ENCODE measurements at regions not wholly inside any gene's neighbourhood (a gene's known extent, or its start where the extent isn't known, plus 50 kb on each side); places are given as distances from the start of the nearest gene placed in this dataset.

- H3K4me1 ChIP-seq (ENCODE audit: control insufficient read depth, insufficient read depth, low read length), result peaks cover 25% of the 10 kb centered on the region
- H3K27me3 ChIP-seq (ENCODE audit: control insufficient read depth, insufficient read depth, low read length), result peaks cover 79% of the 10 kb centered on the region
- H3K9me3 ChIP-seq (ENCODE audit: control insufficient read depth, insufficient read depth, low read length), result no peaks in the 10 kb centered on the region
- no peak overlapping the region for H3K9ac ChIP-seq (ENCODE audit: low read depth, low read length)
- no peaks in the 10 kb centered on the region for H3K36me3 ChIP-seq (ENCODE audit: control insufficient read depth, insufficient read depth, low read length)
- peak overlapping the region; percentile 44; the same call in 1 of the 2 replicates for H3K4me3 ChIP-seq (ENCODE audit: low read depth, low read length)
- H3K27ac ChIP-seq (ENCODE audit: low read depth, low read length), result no peak overlapping the region
Measured at GRCh38 chr6:41428996-41429421, 93.6 kb downstream of the NCR2 start.

DNA sequence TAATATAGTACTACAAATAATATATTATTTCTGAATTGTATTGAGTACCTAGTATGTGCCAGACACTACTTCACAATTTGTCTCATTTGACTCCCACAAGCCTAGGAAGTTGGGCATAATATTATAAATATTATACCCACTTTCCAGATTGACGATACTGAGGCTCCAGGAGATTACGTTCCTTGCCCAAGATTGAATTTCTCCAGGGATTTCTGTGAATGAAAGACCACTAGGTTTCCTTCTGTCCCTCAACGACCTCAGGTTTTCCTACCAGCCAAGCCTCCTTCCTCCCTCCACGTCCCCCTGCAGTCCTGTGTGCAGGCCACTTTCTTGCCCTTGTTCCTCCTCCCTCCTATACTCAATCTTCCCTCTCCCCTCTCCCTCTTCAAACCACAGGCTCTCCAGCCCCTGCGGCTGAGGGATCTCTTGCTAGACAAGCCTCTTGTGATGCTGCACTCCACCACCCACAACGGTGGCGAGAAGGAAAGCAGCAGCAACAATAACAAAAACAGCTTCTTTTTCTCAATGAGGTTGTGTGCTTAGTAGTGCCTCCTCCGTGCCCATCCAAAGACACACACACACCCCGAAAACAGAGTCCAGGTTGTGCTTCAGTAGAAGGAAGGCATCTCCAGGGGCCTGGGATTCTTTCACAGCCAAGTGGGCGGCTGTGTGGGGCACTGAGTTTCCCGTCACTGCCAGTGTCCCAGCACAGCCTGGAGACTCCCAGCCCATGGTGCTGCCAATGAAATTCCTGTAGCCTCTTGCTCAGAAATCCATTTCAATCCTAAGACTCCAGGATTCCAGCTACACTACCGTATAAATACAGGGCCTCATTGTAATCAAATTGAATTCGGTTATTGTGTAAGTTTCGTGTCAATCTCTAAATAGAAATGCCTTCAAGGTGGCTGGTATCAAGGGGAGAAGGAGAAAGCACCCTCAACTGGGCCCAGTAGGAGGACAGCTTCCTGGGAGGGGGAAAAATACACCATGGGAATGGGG lies 94.4 kb downstream of the NCR2 start:
- no peak overlapping the region for H3K4me3 ChIP-seq (ENCODE audit: low read depth, low read length)

DNA sequence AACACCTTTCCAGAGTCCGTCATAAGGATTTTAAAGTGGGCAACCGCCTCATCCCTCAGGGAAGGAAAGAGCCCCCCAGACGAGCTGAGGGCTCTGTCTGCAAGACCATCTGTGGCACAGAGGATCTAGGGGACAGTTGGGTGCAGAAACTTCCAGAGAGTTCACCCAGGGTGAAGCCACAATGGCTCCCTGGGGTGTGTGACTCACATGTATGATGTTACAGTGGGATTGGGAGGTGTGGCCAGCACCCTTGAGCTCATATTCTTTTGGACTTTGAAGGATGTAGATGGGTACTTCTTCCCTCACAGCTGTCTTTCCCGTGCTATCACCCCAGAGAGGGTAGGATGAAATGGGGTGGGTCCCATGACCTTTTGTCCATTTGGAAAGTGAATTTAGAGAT lies 95.5 kb downstream of the NCR2 start:
- peaks cover 62% of the 10 kb centered on the region for H3K27me3 ChIP-seq (ENCODE audit: control insufficient read depth, insufficient read depth, low read length)
- peaks cover 21% of the 10 kb centered on the region for H3K4me1 ChIP-seq (ENCODE audit: control insufficient read depth, insufficient read depth, low read length)
- no peaks in the 10 kb centered on the region for H3K36me3 ChIP-seq (ENCODE audit: control insufficient read depth, insufficient read depth, low read length)
- H3K4me3 ChIP-seq (ENCODE audit: low read depth, low read length), result no peak overlapping the region
- H3K27ac ChIP-seq (ENCODE audit: low read depth, low read length), result no peak overlapping the region
- H3K9ac ChIP-seq (ENCODE audit: low read depth, low read length), result no peak overlapping the region
- H3K9me3 ChIP-seq (ENCODE audit: control insufficient read depth, insufficient read depth, low read length), result no peaks in the 10 kb centered on the region

More for the DNA sequence above, 94.4 kb downstream of the NCR2 start:
- no peaks in the 10 kb centered on the region for H3K9me3 ChIP-seq (ENCODE audit: control insufficient read depth, insufficient read depth, low read length)
- no peak overlapping the region for H3K27ac ChIP-seq (ENCODE audit: low read depth, low read length)
- H3K9ac ChIP-seq (ENCODE audit: low read depth, low read length), result no peak overlapping the region
- H3K36me3 ChIP-seq (ENCODE audit: control insufficient read depth, insufficient read depth, low read length), result no peaks in the 10 kb centered on the region
- peaks cover 72% of the 10 kb centered on the region for H3K27me3 ChIP-seq (ENCODE audit: control insufficient read depth, insufficient read depth, low read length)
- H3K4me1 ChIP-seq (ENCODE audit: control insufficient read depth, insufficient read depth, low read length), result peaks cover 21% of the 10 kb centered on the region

DNA sequence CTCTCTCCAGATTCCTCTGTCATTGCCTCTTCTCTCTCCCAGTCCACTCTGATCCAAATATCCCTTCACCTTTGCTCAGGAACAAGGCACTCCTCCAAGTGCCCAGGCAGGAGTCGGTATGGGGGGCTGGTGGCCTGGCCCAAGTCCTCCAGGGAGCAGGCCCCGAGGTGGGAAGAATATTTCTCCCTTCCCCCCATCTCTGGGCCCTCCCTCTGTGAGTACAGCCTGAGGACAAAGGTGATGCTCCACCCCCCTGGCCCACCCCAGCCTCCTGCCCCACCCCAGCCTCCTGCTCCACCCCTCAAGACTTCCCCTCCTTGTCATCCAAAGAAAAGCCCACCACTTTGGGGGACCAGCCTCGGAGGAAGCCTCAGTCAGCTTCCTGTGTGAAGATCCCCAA lies 96.9 kb downstream of the NCR2 start:
- Histone ChIP-seq H3K4me1 (ENCODE audit: control insufficient read depth, insufficient read depth, low read length) (peaks cover 17% of the 10 kb centered on the region), H3K36me3 (ENCODE audit: control insufficient read depth, insufficient read depth, low read length) (no peaks in the 10 kb centered on the region), H3K9me3 (ENCODE audit: control insufficient read depth, insufficient read depth, low read length) (no peaks in the 10 kb centered on the region), H3K4me3 (ENCODE audit: low read depth, low read length) (no peak overlapping the region), H3K9ac (ENCODE audit: low read depth, low read length) (no peak overlapping the region), H3K27ac (ENCODE audit: low read depth, low read length) (no peak overlapping the region), H3K27me3 (ENCODE audit: control insufficient read depth, insufficient read depth, low read length) (peaks cover 48% of the 10 kb centered on the region)

GRCh38 chr6:41434803-41435481 lies 99.5 kb downstream of the NCR2 start:
- H3K4me3 ChIP-seq (ENCODE audit: low read depth, low read length), result no peak overlapping the region
- H3K4me1 ChIP-seq (ENCODE audit: control insufficient read depth, insufficient read depth, low read length), result peaks cover 4% of the 10 kb centered on the region; the same call in 1 of the 2 replicates
- H3K36me3 ChIP-seq (ENCODE audit: control insufficient read depth, insufficient read depth, low read length), result no peaks in the 10 kb centered on the region
- peaks cover 37% of the 10 kb centered on the region for H3K27me3 ChIP-seq (ENCODE audit: control insufficient read depth, insufficient read depth, low read length)
- no peak overlapping the region for H3K27ac ChIP-seq (ENCODE audit: low read depth, low read length)
- H3K9ac ChIP-seq (ENCODE audit: low read depth, low read length), result no peak overlapping the region
- H3K9me3 ChIP-seq (ENCODE audit: control insufficient read depth, insufficient read depth, low read length), result no peaks in the 10 kb centered on the region

DNA sequence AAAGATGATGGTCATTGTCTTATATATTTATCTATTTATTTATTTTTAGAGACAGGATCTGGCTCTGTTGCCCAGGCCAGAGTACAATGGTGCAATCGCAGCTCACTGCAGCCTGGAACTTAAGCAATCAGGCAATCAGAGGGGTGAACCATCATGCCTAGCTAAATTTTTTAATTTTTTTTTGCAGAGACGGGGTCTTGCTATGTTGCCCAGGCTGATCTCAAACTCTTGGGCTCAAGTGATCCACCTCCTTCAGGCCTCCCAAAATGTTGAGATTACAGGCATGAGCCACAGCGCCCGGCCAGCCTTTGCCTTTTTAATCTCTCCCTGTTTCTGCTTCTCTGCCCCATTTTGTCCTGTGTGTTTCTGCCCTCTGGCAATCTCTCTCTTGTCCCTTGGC lies 102.2 kb downstream of the NCR2 start:
- Histone ChIP-seq H3K9ac (ENCODE audit: low read depth, low read length) (no peak overlapping the region), H3K27me3 (ENCODE audit: control insufficient read depth, insufficient read depth, low read length) (peaks cover 31% of the 10 kb centered on the region), H3K27ac (ENCODE audit: low read depth, low read length) (no peak overlapping the region), H3K36me3 (ENCODE audit: control insufficient read depth, insufficient read depth, low read length) (no peaks in the 10 kb centered on the region), H3K4me1 (ENCODE audit: control insufficient read depth, insufficient read depth, low read length) (peaks cover 11% of the 10 kb centered on the region), H3K4me3 (ENCODE audit: low read depth, low read length) (no peak overlapping the region), H3K9me3 (ENCODE audit: control insufficient read depth, insufficient read depth, low read length) (no peaks in the 10 kb centered on the region)

- H3K9me3 ChIP-seq (ENCODE audit: control insufficient read depth, insufficient read depth, low read length), result no peaks in the 10 kb centered on the region
- H3K27me3 ChIP-seq (ENCODE audit: control insufficient read depth, insufficient read depth, low read length), result peaks cover 29% of the 10 kb centered on the region
- no peak overlapping the region for H3K9ac ChIP-seq (ENCODE audit: low read depth, low read length)
- H3K36me3 ChIP-seq (ENCODE audit: control insufficient read depth, insufficient read depth, low read length), result no peaks in the 10 kb centered on the region
- no peak overlapping the region for H3K4me3 ChIP-seq (ENCODE audit: low read depth, low read length)
- peaks cover 13% of the 10 kb centered on the region for H3K4me1 ChIP-seq (ENCODE audit: control insufficient read depth, insufficient read depth, low read length)
- H3K27ac ChIP-seq (ENCODE audit: low read depth, low read length), result no peak overlapping the region
Measured at GRCh38 chr6:41438746-41439145, 103.3 kb downstream of the NCR2 start.

DNA sequence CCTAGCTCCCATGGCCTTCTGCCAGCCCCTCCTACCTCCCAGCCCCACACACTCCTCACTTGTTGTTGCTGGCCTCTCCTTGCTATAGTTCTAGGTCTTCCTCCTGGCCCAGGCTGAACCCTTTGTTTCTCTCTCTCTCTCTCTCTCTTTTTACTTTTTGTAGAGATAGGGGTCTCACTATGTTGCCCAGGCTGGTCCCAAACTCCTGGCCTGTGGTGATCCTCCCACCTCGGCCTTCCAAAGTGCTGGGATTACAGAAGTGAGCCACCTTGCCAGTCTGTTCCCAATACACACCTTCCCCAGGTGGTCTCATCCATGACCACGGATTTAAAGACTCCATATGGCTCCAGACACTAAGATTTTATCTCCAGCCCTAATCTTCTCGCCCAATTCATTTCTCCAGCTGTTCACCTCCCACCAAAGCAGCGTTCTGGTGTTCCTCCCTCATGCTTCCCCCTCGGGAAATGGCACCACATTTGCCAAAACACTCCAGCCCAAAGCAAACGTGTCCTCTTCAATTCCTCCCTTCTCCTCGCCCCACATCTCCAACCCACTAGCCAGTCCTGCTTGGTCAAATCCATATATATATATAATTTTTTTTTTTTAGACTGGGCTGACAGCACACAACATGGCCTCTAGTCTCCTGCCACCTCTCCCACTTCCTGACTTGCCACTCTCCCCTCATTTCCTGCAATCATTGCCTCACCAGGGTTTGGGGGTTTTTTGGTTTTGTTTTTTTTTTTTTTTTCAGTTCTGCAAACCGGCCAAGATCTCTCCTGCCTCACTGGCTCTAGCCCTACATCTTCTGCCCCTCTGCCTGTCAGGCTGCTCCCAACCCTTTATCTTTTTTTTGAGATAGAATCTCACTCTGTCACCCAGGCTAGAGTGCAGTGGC lies 104.4 kb downstream of the NCR2 start:
- no peaks in the 10 kb centered on the region for H3K9me3 ChIP-seq (ENCODE audit: control insufficient read depth, insufficient read depth, low read length)
- H3K36me3 ChIP-seq (ENCODE audit: control insufficient read depth, insufficient read depth, low read length), result no peaks in the 10 kb centered on the region
- H3K9ac ChIP-seq (ENCODE audit: low read depth, low read length), result no peak overlapping the region
- peaks cover 17% of the 10 kb centered on the region for H3K4me1 ChIP-seq (ENCODE audit: control insufficient read depth, insufficient read depth, low read length)
- H3K4me3 ChIP-seq (ENCODE audit: low read depth, low read length), result no peak overlapping the region
- no peak overlapping the region for H3K27ac ChIP-seq (ENCODE audit: low read depth, low read length)
- peaks cover 40% of the 10 kb centered on the region for H3K27me3 ChIP-seq (ENCODE audit: control insufficient read depth, insufficient read depth, low read length)

DNA sequence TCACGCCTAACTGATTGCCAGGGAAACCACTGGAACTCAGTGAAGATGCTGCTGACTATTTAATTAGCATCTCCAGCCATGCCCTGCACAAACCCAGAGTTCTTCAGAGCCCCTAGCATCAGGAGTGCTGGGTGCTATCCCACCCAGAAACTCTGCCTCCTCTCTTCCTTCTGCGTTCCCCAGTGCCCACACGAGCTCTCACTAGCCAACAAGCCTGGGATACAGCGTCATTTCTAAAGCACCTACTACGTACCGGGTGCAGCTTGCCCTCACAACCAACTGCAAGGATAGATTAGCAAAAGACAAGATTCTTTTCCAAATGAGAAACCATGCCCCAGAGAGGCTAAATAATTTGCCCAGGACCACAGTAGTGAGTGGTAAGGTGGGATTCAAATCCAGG lies 105.2 kb upstream of the FOXP4 start:
- Histone ChIP-seq H3K9ac (ENCODE audit: low read depth, low read length) (no peak overlapping the region), H3K36me3 (ENCODE audit: control insufficient read depth, insufficient read depth, low read length) (no peaks in the 10 kb centered on the region), H3K4me1 (ENCODE audit: control insufficient read depth, insufficient read depth, low read length) (peaks cover 17% of the 10 kb centered on the region), H3K27me3 (ENCODE audit: control insufficient read depth, insufficient read depth, low read length) (peaks cover 51% of the 10 kb centered on the region), H3K4me3 (ENCODE audit: low read depth, low read length) (no peak overlapping the region), H3K9me3 (ENCODE audit: control insufficient read depth, insufficient read depth, low read length) (no peaks in the 10 kb centered on the region), H3K27ac (ENCODE audit: low read depth, low read length) (no peak overlapping the region)

- no peak overlapping the region for H3K27ac ChIP-seq (ENCODE audit: low read depth, low read length)
- H3K27me3 ChIP-seq (ENCODE audit: control insufficient read depth, insufficient read depth, low read length), result peaks cover 53% of the 10 kb centered on the region
- no peak overlapping the region for H3K4me3 ChIP-seq (ENCODE audit: low read depth, low read length)
- H3K9ac ChIP-seq (ENCODE audit: low read depth, low read length), result no peak overlapping the region
- H3K36me3 ChIP-seq (ENCODE audit: control insufficient read depth, insufficient read depth, low read length), result no peaks in the 10 kb centered on the region
- peaks cover 17% of the 10 kb centered on the region for H3K4me1 ChIP-seq (ENCODE audit: control insufficient read depth, insufficient read depth, low read length)
- no peaks in the 10 kb centered on the region for H3K9me3 ChIP-seq (ENCODE audit: control insufficient read depth, insufficient read depth, low read length)
Measured at GRCh38 chr6:41441598-41442351, 104.4 kb upstream of the FOXP4 start.
